HCT116 (cell line): ENCODE measurements at regions not wholly inside any gene's neighbourhood (a gene's known extent, or its start where the extent isn't known, plus 50 kb on each side); places are given as distances from the start of the nearest gene placed in this dataset.
A peak's percentile ranks its signal among the peaks of the same experiment; 100 is the strongest.

Experiments
- CTCF ChIP-seq, 3 experiments: fragments of 200-600 bp in 1 of 3; sonication (generic) in 1 of 3; IDR thresholded peaks in 2 of 3; conservative IDR thresholded peaks in 1 of 3; 2 replicates each; pipeline ENCODE4 v1.5.1; 2012 to 2017; ENCODE audit warnings: low read depth in 2 of 3, low read length in 2 of 3, antibody characterized with exemption in 1 of 3, borderline replicate concordance in 1 of 3, control low read depth in 1 of 3, mild to moderate bottlenecking in 1 of 3, mixed read lengths in 1 of 3, mixed run types in 1 of 3, moderate library complexity in 1 of 3; ENCODE audit not compliant: insufficient read depth in 1 of 3
- EZH2 ChIP-seq: fragments of 200-600 bp; sonication (generic); IDR thresholded peaks from 2 replicates; pipeline ENCODE4 v1.6.1; 2017; ENCODE audit warnings: antibody characterized with exemption, mixed run types

- TF ChIP-seq CTCF (IDR thresholded peaks at IDR 0.05 in 2 of 3, conservative IDR thresholded peaks at IDR 0.05 in 1 of 3; ENCODE audit: borderline replicate concordance in 1 of 3, insufficient read depth in 1 of 3, low read depth in 2 of 3, low read length in 2 of 3) (peak; percentile 41 to 55 (median 51); a peak in 5 of 6 replicates), EZH2 (no peak)
Observed at GRCh38 chr3:13145131-13145825, 72.0 kb upstream of the IQSEC1 start.
